NCI-H146 treated with DMSO at 0.1 percent for 48 hours (cell line): ENCODE measurements at regions not wholly inside any gene's neighbourhood (a gene's known extent, or its start where the extent isn't known, plus 50 kb on each side); places are given as distances from the start of the nearest gene placed in this dataset.

ENCODE experiments used
- DNase-seq: peaks from one replicate; lab custom pipeline; 2025; ENCODE audit not compliant: unreplicated experiment; lab: John Stamatoyannopoulos, UW

DNA sequence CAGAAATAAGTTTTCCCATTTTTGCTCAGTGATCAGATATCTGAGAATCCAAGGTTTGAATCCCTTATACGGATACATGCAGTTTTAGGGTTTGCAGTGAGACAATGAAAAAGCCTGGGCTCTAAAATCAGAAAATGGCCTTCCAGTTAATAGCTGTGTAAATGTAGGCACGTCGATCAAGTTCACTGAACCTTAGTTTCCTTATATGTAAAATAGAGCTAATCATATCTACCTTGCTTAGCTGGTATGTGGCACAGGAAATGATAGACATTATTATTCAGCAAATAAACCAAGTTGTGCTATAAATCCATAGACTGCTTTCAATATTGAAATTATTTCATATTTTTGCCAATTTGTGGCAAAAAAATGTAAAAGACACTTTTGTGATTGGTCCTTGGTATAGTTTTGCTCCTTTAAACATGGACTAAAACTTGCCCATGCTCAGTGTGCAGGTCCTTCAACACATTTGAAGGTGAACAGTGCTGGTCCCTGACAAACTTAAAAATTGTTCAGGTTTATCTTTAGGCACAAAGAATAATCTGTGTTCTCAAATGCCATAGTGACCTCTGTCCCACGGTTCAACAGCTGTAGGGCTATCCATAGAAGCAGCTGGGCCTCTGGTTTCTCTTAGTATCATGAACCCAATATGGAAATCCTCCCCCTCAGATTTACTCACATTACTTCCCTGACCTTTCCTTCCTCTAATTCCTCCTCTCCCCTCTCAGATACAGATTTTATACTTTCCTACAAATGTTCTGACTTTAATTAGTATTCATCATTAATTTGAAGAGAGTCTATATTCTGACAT is 51.0 kb downstream of the CCDC54 start:
- no peak for DNase-seq

DNA sequence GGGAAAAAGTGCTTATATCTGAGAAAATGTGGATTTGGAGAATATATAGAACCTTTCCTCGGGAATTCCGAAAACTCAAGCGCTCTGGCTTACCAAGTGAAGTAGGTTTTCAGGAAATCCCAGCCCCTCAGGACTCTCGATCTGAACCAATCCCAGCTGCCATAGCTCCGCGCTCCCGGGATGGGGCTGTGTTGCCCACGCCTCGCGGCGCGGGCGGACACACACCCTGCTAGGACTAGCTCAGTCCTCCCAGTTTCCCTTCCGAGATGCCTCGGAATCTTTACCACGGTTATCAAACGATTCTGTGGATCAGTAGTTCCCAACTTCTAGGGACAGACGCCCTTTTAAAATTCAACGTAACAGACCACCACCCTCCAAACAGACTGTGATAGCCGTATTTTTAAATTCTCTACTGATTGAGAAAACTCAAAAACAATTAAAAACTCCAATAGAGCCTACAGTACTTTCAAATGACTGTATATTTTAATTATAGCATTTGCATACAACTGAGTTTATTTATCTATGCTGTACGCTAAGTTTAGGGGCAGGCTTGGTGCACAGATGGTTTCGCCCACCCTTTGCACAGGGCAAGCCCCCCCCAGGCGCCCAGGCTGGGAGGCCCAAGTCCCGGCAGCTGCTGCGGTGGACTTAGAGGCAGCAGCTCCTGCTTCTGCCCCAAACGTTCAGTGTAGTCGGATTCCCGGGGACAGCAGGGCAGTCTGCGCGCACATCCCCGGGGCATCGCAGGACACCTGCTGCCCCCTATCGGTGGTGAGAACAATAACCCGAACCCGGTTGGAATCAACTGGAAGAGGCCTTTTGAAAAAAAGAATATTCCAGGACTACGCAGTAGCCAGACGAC is 52.3 kb downstream of the CCDC54 start:
- no peak for DNase-seq

DNA sequence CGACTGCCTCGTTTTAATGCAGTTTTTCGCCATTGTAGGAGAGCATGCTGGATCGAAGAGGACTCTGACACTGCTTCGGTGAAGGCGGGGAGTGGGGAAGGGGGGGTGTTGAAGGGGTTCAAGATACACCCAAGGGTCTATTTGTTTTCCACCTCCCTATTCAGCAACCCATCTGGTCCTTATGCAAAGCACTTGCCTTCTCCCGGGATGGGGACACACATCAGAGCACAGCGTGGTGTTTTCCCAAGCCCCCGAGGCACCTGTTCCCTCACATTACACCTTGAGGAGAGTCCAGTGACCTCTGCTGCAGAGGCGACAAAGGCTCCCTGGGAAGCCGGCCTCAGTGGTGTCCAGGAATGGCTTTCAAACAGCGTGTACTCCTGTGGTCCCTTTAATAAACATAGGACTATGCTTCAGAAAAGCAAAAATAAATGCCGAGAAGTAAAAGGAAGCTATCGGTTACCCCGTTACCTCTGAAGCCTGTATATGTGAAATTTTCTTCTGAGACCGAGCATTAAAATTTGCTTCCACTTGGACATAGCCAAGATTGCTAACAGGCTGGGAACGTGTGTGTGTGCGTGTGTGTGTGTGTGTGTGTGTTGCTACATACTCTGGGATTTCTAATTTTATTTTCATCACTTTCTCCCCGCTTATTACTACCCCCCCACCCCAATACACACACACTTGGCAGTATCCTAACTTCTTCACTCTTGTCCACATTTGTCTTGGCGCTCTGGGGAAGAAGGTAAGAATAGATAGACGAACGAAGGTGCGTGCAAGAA is 53.2 kb downstream of the CCDC54 start:
- DNase-seq: no peak

DNA sequence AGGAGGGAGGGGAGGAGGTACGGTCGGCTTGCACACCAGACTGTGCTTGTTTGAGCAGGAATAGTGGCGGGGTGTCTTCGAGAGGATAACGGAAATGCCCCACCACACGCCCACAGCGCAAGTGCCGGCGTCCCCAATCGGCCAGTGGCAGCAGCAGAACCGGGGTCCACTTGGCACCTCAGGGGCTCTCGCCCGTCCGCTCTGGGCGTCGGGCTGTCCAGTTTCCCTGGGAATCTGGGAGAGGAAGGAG is 53.7 kb downstream of the CCDC54 start:
- DNase-seq: no peak

DNA sequence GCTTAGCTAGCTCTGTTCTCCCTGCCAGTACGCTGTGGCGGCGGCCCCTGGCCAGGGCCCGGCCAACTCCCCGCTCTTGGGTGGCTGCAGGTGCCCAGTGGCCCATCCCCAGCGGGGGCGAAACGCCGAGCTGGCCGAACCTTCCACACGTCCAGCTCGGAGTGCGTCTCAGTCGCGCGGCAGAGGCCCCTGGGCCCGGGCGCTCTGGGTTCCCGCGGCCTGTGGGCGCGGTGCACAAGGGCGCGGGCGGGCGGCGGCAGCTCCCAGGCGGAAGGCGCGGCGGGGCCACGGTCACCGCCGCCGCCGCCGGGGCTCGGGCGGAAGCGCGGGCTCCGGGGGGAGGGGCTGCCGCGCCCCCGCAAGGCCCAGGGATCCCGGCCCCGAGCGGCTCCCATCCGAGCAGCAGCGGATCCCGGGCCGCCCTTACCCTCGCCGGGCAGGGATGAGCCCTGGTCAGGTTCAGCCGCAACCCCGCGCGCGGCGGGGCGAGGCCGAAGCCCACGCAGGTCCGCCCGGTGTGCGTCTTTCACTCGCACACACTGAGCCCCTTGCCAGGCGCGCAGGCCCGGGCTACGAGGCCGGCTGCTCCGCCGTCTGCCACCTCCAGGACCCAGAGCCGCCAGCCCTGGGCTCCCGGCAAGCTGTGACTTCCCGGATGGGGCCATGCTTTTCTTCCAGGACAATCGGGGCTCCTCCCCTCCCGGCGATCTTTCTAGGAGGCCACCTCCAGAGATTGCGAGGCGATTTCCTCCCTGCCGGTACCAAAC is 54.2 kb downstream of the CCDC54 start:
- DNase-seq: peak; percentile 48

DNA sequence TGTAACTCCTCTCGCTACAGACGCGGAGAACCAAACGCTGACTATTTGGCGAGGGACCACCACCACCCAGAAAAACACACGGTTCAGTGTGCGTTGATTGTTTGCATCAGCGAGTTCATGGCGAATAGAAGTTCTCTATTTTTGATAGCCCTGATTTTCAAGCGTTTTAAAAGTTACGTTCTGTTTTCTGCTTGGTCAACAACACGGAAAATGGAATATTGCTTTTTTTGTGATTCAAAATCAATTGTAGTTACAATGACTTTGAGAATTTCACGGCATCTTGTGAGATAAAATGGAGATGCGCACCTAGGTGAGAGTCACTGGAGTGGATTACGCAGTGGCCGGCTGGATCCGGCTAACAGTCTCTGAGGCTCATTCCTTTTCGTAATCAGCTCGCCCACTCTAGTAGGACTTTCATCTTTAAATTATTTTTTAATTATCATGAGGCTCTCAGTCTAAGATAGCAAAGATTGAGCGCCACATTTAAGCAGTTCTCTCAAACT is 54.8 kb downstream of the CCDC54 start:
- DNase-seq: no peak

DNA sequence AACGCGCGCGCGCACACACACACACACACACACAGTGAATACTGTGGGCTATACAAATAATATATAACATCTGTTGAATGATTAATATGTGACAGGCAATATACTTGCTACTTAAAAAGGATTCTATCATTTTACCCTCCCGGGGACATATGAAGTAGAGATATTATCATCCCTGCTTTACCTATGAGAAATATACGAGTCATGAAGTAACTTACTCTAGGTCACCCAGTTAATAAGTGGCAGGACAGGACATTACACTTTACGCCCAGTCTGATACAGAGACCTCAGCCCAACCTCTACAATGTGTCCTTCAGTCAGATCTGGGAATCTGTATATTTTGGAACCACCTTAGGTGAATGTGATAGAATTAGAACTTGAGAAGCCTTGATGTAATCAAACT is 55.4 kb downstream of the CCDC54 start:
- no peak for DNase-seq

DNA sequence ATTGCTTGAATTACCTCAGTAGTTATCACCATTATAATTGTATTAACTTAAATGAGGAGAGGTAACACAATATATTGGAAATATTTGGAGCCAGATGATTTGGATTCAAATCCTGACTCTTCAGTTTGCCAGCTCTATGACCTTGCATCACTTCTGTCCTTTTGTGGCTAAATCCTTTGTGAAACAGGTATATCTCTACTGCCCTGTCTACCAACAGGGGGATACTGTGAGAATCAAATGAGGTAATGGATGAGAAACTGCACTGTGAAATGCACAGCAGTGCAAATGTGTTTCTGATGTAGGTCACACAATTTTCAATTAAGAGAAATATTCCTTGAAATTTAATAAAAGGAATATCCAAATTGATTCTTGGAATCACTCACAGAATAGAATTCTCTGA is 58.8 kb downstream of the CCDC54 start:
- no peak for DNase-seq

DNA sequence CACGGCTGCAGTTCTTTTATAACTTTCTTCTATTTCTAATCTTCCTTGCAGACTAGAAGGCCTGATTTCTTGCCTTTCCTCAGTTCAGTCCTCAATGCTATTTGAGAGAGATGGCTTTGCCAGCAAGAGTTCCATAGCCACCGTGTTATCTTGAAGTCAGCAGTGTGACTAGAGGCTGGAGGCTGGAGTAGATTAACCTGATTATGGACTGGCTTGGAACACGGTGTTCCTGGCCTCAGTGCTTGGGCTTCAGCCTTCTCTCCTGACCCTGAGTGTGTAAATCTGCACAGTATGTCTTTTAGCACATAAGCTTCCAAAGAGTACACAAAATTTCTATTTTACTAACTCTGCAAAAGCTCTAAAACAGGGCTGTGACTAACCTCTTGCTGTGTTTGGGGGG is 61.4 kb downstream of the CCDC54 start:
- DNase-seq: no peak

DNA sequence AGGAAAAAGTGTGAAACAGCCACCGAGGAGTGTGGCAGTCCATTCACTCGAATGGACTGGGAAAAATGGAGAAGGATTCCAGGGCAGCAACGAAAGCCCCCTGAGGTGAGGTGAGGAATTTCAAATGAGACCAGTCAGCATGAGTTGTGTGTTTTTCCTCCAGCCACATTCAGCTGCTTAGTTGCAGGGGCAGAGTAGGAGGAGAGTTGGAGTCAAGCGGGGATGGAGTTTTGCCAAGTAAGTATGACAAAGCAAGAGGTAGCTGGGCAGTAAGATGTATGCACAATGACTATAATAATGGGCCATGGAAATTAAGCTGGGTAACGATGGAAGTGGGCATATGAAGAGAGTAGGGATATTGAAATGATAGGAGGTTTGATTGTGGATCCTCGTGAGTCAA is 64.4 kb downstream of the CCDC54 start:
- DNase-seq: no peak

DNA sequence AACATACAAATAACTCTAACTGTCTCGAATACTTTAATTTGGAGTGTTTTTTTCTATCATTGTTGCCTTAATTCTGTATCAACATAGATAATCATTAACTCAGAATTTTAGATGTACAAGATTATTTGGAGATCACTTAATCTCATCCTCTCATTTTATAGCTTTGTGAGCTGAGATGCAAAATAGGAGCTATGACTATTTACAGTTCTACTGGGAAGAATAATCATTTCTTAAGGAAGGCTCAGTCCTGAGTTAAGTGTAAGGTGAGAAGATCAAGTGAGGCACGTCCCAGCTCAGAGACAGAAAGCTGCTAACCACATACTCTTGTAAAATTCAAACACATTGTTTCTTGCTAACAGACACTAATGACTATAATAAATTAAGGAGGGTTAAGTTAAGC is 66.2 kb downstream of the CCDC54 start:
- no peak for DNase-seq

DNA sequence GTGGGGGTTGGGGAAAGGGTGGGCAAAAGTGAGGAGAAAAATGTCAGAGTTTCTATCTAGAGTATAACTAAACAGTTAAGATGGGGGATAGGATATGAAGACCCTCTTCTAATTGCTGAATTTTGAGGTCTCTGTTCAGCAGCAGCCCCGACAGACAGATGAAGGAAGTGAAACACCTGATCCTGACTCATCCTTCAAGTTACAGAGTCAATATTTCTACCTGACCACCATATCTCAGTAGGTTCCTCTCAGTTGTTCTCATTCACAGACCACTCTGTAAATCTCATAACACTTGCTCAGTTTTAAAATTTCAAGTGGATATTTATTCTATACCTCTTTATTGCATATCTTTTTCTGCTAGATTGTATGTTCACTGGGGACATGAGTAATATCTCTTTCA is 69.5 kb downstream of the CCDC54 start:
- no peak for DNase-seq

DNA sequence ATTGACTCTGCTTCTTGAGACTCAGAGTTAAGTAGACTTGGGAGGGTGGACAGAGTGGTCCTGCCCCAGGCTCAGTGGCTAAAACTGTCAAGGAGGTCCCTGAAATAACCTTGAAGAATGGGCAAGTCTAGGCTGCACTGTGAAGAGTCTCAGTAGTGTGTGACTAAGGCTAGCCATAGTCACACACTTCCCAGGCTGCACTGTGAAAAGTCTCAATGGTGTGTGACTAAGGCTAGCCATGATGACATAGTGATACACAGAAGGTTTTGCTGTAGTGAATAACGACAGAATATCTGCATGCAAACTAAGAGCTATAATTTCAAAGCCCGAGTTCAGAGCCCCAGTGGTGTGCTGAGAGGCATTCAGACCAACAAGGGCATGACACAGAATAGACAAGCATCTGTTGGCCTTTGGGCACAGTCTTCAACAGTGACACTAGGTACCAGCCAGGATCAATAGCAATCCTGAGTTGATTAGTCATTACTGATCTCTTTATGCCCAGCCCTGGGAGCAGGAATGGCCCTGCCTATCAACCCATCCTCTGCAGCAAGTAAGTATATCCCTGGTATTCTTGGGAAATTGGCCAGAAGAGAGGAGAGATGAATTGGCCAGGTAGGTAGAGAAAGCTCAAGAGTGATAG is 72.4 kb upstream of the BBX start:
- DNase-seq: no peak

DNA sequence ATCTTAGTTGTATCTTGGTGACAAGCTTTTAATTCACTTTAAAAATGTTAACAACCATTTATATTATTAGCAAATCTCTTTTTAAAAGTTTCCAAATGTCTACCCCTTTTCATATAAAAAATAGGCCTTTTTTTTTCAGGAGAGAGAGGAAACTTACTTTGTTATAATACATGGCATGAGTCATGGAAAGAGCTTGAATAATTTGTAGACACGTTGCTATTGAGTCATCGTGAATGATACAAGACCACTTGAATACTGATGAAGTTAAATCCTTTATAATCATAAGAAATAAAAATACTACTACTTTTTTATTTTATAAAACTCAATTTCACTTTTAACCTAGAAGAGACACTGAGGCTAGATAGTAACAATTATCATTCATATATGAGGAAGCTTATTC is 70.3 kb upstream of the BBX start:
- no peak for DNase-seq

DNA sequence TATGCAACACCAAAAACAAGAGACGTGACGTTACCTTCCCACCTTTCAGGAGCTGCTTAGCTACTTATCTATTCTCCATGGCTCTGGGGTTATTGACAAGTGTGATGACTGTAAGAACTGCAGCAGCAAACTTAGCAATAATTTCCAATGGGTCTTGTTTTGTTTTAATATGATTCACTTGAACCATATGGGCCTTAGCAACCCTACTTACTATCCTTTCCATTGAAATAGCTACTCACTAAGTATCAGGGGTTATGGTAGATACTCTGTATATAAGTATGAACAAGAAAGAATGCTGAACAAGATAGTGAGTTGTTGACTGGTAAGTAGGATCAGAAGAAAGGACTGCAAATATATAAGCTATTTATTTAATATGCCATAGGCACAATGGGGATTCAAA is 69.3 kb upstream of the BBX start:
- no peak for DNase-seq

DNA sequence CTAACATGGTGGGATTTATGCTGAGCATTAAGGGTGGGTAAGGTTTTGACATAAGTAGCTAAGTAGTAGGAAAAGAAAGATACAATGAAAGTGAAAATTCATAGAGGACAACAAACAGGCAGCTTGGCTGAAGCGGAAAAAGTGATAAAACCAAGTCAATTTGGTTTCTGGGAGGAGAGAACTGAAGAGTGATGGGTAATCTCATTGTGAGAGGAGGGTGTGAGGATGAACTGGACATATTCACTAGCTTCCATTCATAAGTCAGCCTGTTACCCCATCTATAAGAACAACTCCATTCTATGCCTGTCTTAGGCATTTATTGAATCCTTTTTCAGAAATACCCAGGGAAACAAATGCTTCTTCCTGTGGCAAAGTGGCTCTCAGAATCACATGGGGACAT is 67.1 kb upstream of the BBX start:
- no peak for DNase-seq

DNA sequence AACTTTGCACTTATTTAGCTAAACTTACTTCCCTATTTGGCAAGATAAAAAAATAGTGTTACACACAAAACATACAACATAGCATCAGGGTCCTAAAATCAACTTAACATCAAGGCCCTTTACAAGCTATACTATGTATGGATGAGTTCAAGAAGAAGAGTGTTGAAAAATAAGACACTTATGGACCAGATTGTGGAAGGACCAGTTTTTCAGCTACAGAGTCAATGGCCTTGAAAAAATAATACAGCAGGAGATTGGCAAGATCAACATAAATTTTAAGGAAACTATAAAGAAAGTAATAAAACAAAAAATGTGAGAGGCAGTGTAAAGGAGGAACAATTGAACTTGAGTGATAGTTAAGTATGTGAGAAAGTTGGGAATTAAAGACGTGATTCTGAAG is 66.3 kb upstream of the BBX start:
- no peak for DNase-seq

DNA sequence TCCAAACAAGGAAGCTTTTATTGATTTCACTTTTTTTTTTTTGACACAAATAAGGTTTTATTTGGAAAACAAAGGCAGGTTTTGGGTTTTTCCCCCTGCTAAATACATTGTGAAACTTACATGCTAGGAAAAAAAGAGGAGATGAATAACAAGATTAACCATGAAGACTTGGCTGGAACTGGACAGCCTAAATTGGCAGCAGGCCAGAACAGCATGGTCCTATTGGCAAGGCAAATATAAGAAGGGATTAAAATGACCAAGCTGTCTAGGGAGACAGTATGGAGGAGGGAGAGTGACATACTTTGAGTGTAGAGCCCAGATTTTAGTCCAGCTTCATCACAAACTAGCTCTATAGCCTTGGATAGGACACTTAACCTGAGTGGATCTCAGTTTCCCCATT is 63.9 kb upstream of the BBX start:
- no peak for DNase-seq

DNA sequence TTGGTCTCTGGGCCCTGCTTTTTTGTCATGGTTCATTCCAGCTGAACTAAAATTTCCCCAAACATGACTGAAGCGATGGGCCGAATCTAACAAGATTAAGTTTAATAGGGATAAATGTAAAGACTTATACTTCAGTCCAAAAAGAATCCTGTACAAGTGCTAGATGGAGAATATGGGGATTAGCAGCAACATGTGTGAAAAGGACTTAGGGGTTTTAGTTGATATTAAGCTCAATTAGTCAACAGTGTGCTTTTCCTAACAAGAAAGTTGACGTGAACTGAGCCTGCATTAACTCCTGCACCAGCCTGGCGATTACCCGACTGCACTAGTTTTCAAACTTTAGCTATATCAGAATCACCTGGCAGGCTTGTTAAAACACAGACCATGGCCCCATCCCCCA is 61.0 kb upstream of the BBX start:
- no peak for DNase-seq

DNA sequence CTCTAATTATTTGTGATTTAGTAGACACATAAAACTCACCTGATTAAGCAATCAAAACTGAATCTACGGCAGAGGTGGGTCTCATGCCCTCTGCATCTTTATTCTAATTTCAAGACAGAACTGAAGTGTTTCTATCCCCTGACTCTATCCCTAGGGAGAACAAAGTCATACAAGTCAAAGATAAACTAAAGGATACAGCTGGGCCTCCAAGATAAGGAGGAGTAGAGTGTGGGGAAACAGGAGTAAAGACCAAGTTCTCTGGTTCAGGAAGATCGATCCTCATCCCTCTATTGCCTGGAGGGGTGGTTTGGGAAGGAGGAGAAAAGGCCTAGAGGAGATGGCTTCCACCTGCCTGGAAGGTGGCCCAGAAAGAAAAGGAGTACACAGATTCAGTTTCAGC is 58.7 kb upstream of the BBX start:
- DNase-seq: no peak
